GM12892 (cell line): ENCODE measurements at regions not wholly inside any gene's neighbourhood (a gene's known extent, or its start where the extent isn't known, plus 50 kb on each side); places are given as distances from the start of the nearest gene placed in this dataset.

ENCODE experiments used
- DNase-seq: peaks from one replicate; pipeline ENCODE4 v3.0.0; 2011; ENCODE audit not compliant: insufficient read length
- FAIRE-seq: peaks from 2 replicates; lab custom pipeline; 2011; peaks lifted over from hg19 to GRCh38; lab: Jason Lieb, UNC
- POLR2A ChIP-seq: IDR thresholded peaks from 2 replicates; pipeline ENCODE4 v1.6.1; 2011; ENCODE audit warnings: low read depth, low read length, control low read depth
- POLR2AphosphoS5 ChIP-seq: IDR thresholded peaks from 2 replicates; pipeline ENCODE4 v1.6.1; 2011; ENCODE audit warnings: low read depth, low read length, control low read depth
- TAF1 ChIP-seq: IDR thresholded peaks from 2 replicates; pipeline ENCODE4 v1.6.1; 2011; ENCODE audit warnings: low read depth, mild to moderate bottlenecking, control low read depth, low read length, borderline replicate concordance

GRCh38 chr11:70786021-70786665 is 387.8 kb downstream of the CTTN start:
- FAIRE-seq, result no peak
- no peak for DNase-seq
- no peak for TF ChIP-seq POLR2A
- no peak for TF ChIP-seq POLR2AphosphoS5
- TF ChIP-seq TAF1, result no peak

GRCh38 chr11:70788248-70789022 is 390.1 kb downstream of the CTTN start:
- TF ChIP-seq POLR2AphosphoS5 (no peak), POLR2A (no peak), TAF1 (no peak)
- no peak for DNase-seq
- FAIRE-seq, result no peak

- FAIRE-seq (no peak), DNase-seq (no peak)
- TF ChIP-seq TAF1, result no peak
- no peak for TF ChIP-seq POLR2AphosphoS5
- TF ChIP-seq POLR2A, result no peak
These were observed 392.5 kb downstream of the CTTN start for GRCh38 chr11:70790671-70791300.

GRCh38 chr11:70796648-70797227 is 398.4 kb downstream of the CTTN start:
- DNase-seq (no peak), FAIRE-seq (no peak)
- TF ChIP-seq POLR2A, result no peak
- no peak for TF ChIP-seq TAF1
- no peak for TF ChIP-seq POLR2AphosphoS5

- FAIRE-seq (no peak), DNase-seq (no peak)
- no peak for TF ChIP-seq TAF1
- TF ChIP-seq POLR2A, result no peak
- no peak for TF ChIP-seq POLR2AphosphoS5
These were observed 400.0 kb downstream of the CTTN start for GRCh38 chr11:70798296-70798695.

GRCh38 chr11:70799386-70799785 is 401.1 kb downstream of the CTTN start:
- FAIRE-seq (no peak), DNase-seq (no peak)
- TF ChIP-seq POLR2A (no peak), TAF1 (no peak), POLR2AphosphoS5 (no peak)

GRCh38 chr11:70802185-70802584 is 403.9 kb downstream of the CTTN start:
- TF ChIP-seq POLR2A (no peak), TAF1 (no peak), POLR2AphosphoS5 (no peak)
- no peak for DNase-seq
- no peak for FAIRE-seq

GRCh38 chr11:70804139-70804837 is 406.0 kb downstream of the CTTN start:
- no peak for TF ChIP-seq POLR2A
- no peak for TF ChIP-seq TAF1
- no peak for TF ChIP-seq POLR2AphosphoS5
- FAIRE-seq (no peak), DNase-seq (no peak)

GRCh38 chr11:70805243-70805642 is 406.9 kb downstream of the CTTN start:
- DNase-seq, result no peak
- FAIRE-seq, result no peak
- TF ChIP-seq POLR2A (no peak), TAF1 (no peak), POLR2AphosphoS5 (no peak)

- TF ChIP-seq POLR2A, result no peak
- no peak for TF ChIP-seq TAF1
- TF ChIP-seq POLR2AphosphoS5, result no peak
- no peak for DNase-seq
- FAIRE-seq, result no peak
These were observed 407.6 kb downstream of the CTTN start for GRCh38 chr11:70805971-70806370.
